ENCODE measurements at regions not wholly inside any gene's neighbourhood (a gene's known extent, or its start where the extent isn't known, plus 50 kb on each side); places are given as distances from the start of the nearest gene placed in this dataset.

GRCh38 chr9:121587863-121588262 lies 63.6 kb upstream of the DAB2IP start:
- no peak for TF ChIP-seq IRF5 (IDR thresholded peaks at IDR 0.05; ENCODE audit: borderline replicate concordance)
- TF ChIP-seq, protein P1, sequence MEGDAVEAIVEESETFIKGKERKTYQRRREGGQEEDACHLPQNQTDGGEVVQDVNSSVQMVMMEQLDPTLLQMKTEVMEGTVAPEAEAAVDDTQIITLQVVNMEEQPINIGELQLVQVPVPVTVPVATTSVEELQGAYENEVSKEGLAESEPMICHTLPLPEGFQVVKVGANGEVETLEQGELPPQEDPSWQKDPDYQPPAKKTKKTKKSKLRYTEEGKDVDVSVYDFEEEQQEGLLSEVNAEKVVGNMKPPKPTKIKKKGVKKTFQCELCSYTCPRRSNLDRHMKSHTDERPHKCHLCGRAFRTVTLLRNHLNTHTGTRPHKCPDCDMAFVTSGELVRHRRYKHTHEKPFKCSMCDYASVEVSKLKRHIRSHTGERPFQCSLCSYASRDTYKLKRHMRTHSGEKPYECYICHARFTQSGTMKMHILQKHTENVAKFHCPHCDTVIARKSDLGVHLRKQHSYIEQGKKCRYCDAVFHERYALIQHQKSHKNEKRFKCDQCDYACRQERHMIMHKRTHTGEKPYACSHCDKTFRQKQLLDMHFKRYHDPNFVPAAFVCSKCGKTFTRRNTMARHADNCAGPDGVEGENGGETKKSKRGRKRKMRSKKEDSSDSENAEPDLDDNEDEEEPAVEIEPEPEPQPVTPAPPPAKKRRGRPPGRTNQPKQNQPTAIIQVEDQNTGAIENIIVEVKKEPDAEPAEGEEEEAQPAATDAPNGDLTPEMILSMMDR (IDR thresholded peaks at IDR 0.05 in 2 of 3, conservative IDR thresholded peaks at IDR 0.05 in 1 of 3; ENCODE audit: control insufficient read depth in 2 of 3, extremely low read depth in 1 of 3, insufficient read depth in 1 of 3, low read depth in 3 of 3, low read length in 3 of 3): no peak
